Neural cell (in vitro differentiated cells): ENCODE measurements at regions not wholly inside any gene's neighbourhood (a gene's known extent, or its start where the extent isn't known, plus 50 kb on each side); places are given as distances from the start of the nearest gene placed in this dataset.

Source experiments
- H2AFZ ChIP-seq: fragments of 200-600, 300-800 bp; sonication (generic), shearing (Covaris generic); 2 replicates; pipeline ENCODE4 v1.6.0; 2014; ENCODE audit warnings: low read depth, mild to moderate bottlenecking, antibody characterized with exemption, low read length, moderate library complexity
- H3F3A ChIP-seq: fragments of 200-600 bp; shearing (Covaris generic); 2 replicates; pipeline ENCODE4 v1.6.1; 2016; ENCODE audit warnings: mild to moderate bottlenecking, moderate library complexity, mixed read lengths, antibody characterized with exemption, low read length; ENCODE audit not compliant: insufficient read depth, poor library complexity, severe bottlenecking
- H3K27ac ChIP-seq: fragments of 200-600, 300-800 bp; sonication (generic), shearing (Covaris generic); 2 replicates; pipeline ENCODE4 v1.5.1; 2014; ENCODE audit warnings: mild to moderate bottlenecking, low read length, moderate library complexity
- H3K27me3 ChIP-seq: fragments of 300-800, 200-600 bp; sonication (generic), shearing (Covaris generic); 2 replicates; pipeline ENCODE4 v1.6.0; 2014; ENCODE audit warnings: mild to moderate bottlenecking, low read depth, low read length, moderate library complexity; ENCODE audit not compliant: insufficient read depth
- H3K36me3 ChIP-seq: fragments of 300-800, 200-600 bp; sonication (generic), shearing (Covaris generic); 2 replicates; pipeline ENCODE4 v1.5.1; 2014; ENCODE audit warnings: mild to moderate bottlenecking, antibody characterized with exemption, low read length, moderate library complexity; ENCODE audit not compliant: insufficient read depth
- H3K4me2 ChIP-seq: fragments of 300-800, 200-600 bp; sonication (generic), shearing (Covaris generic); 2 replicates; pipeline ENCODE4 v1.6.0; 2014; ENCODE audit warnings: mild to moderate bottlenecking, low read length
- H3K4me3 ChIP-seq: fragments of 300-800, 200-600 bp; sonication (generic), shearing (Covaris generic); 2 replicates; pipeline ENCODE4 v1.5.1; 2014; ENCODE audit warnings: mild to moderate bottlenecking, low read length, moderate library complexity
- H3K79me2 ChIP-seq: fragments of 200-600 bp; shearing (Covaris generic); replicated peaks from 2 replicates; pipeline ENCODE4 v1.6.0; 2014; ENCODE audit warnings: mild to moderate bottlenecking, low read length, moderate library complexity; ENCODE audit not compliant: insufficient read depth
- H3K9ac ChIP-seq: fragments of 300-800, 200-600 bp; sonication (generic), shearing (Covaris generic); 2 replicates; pipeline ENCODE4 v1.6.1; 2016; ENCODE audit warnings: mild to moderate bottlenecking, low read length, mixed read lengths
- H3K9me2 ChIP-seq: fragments of 200-600 bp; shearing (Covaris generic); 2 replicates; pipeline ENCODE4 v1.6.1; 2016; ENCODE audit warnings: mild to moderate bottlenecking, low read length, mixed read lengths; ENCODE audit not compliant: insufficient read depth
- H3K9me3 ChIP-seq: fragments of 200-600, 300-800 bp; sonication (generic), shearing (Covaris generic); 2 replicates; pipeline ENCODE4 v1.6.1; 2016; ENCODE audit warnings: mild to moderate bottlenecking, mixed run types, low read length, moderate library complexity, mixed read lengths
- H4K20me1 ChIP-seq: fragments of 200-600 bp; shearing (Covaris generic); 2 replicates; pipeline ENCODE4 v1.6.1; 2016; ENCODE audit warnings: mild to moderate bottlenecking, mixed run types; ENCODE audit not compliant: insufficient read depth
- CTCF ChIP-seq: fragments of 450-650 bp; IDR thresholded peaks from 2 replicates; pipeline ENCODE4 v1.5.1; 2014; ENCODE audit warnings: antibody characterized with exemption, mild to moderate bottlenecking, moderate library complexity; ENCODE audit not compliant: poor library complexity, severe bottlenecking
- EP300 ChIP-seq: fragments of 450-650 bp; conservative IDR thresholded peaks from 2 replicates; pipeline ENCODE4 v1.6.1; 2014; ENCODE audit warnings: antibody characterized with exemption, mild to moderate bottlenecking, moderate library complexity; ENCODE audit not compliant: poor library complexity, severe bottlenecking
- EZH2 ChIP-seq: fragments of 200-600, 300-800 bp; shearing (Covaris generic), sonication (generic); IDR thresholded peaks from 2 replicates; pipeline ENCODE4 v1.6.1; 2014; ENCODE audit warnings: antibody characterized with exemption, low read length, borderline replicate concordance, mild to moderate bottlenecking; ENCODE audit not compliant: insufficient read depth, poor library complexity, severe bottlenecking
- MXI1 ChIP-seq: fragments of 450-650 bp; conservative IDR thresholded peaks from 2 replicates; pipeline ENCODE4 v1.6.1; 2014; ENCODE audit warnings: antibody characterized with exemption, mild to moderate bottlenecking; ENCODE audit not compliant: poor library complexity, severe bottlenecking
- POLR2AphosphoS5 ChIP-seq: IDR thresholded peaks from 2 replicates; pipeline ENCODE4 v1.6.1; 2012
- RAD21 ChIP-seq: fragments of 450-650 bp; conservative IDR thresholded peaks from 2 replicates; pipeline ENCODE4 v1.6.1; 2014; ENCODE audit warnings: antibody characterized with exemption, mild to moderate bottlenecking, moderate library complexity
- REST ChIP-seq: IDR thresholded peaks from 2 replicates; pipeline ENCODE4 v1.6.1; 2012; ENCODE audit warnings: borderline replicate concordance
- SMC3 ChIP-seq: fragments of 450-650 bp; conservative IDR thresholded peaks from 2 replicates; pipeline ENCODE4 v1.6.1; 2014; ENCODE audit warnings: antibody characterized with exemption, mild to moderate bottlenecking, moderate library complexity; ENCODE audit not compliant: poor library complexity
- TAF1 ChIP-seq: IDR thresholded peaks from 2 replicates; pipeline ENCODE4 v1.6.1; 2012; ENCODE audit warnings: low read depth

- H2AFZ ChIP-seq = no peak overlapping the region
- no peak overlapping the region for H3K4me3 ChIP-seq
- TF ChIP-seq POLR2AphosphoS5 (no peak), MXI1 (no peak), EZH2 (no peak), TAF1 (no peak), SMC3 (no peak), REST (no peak)
- H3K4me2 ChIP-seq = no peak overlapping the region
- no peaks in the 10 kb centered on the region for H4K20me1 ChIP-seq
- no peaks in the 10 kb centered on the region for H3F3A ChIP-seq
- H3K9me2 ChIP-seq = no peaks in the 10 kb centered on the region
- no peaks in the 10 kb centered on the region for H3K79me2 ChIP-seq
- H3K27ac ChIP-seq = no peak overlapping the region
- H3K36me3 ChIP-seq = no peaks in the 10 kb centered on the region
- H3K9ac ChIP-seq = no peak overlapping the region
- no peaks in the 10 kb centered on the region for H3K27me3 ChIP-seq
- H3K9me3 ChIP-seq = no peaks in the 10 kb centered on the region
Measured at GRCh38 chr3:150309257-150309542, 98.9 kb upstream of the TSC22D2 start.

DNA sequence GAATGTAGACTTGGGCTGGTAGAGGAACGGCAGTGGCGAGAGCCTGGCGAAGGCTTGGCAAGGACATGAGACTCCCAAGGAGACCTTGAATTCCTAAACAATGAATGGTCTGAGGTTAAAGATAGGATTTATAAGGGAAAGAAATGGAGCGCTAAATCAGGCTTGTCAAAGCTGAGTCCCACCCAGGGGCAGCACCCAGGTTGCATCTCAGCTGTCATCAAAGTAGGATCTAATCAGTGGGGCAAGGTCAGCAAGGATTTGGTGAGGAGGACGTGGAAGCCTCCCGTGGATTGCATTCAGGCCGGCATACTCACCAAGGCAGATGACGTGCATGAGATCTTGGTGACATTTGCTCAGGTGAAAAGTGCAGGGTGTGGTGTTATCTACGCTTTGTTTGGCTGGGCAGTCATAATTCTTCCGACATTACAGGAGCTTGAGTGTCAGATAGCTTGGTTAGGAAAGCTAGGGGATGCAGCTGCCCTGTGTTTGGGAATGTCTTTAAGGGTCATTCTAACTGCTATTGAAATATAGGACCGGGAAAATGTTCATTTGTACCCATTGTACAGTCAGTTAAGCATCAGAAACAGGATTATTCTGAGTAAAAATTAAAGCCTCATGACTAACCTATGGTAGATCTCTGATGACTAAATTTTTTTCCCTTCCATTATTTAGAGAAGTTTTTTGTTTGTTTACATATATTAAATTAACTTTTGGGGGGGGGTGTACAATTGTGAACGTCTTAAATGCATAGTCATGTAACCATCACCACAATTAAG, 99.4 kb upstream of the TSC22D2 start:
- H3K9ac ChIP-seq = no peak overlapping the region
- H3K79me2 ChIP-seq = no peaks in the 10 kb centered on the region
- H3K9me3 ChIP-seq = no peaks in the 10 kb centered on the region
- no peaks in the 10 kb centered on the region for H3K36me3 ChIP-seq
- H3K4me3 ChIP-seq = no peak overlapping the region
- no peaks in the 10 kb centered on the region for H3F3A ChIP-seq
- no peak for TF ChIP-seq POLR2AphosphoS5
- no peak for TF ChIP-seq TAF1
- TF ChIP-seq SMC3 = no peak
- no peak for TF ChIP-seq EZH2
- no peak for TF ChIP-seq CTCF
- H4K20me1 ChIP-seq = no peaks in the 10 kb centered on the region
- no peak overlapping the region for H3K27ac ChIP-seq
- H3K9me2 ChIP-seq = no peaks in the 10 kb centered on the region
- no peak overlapping the region for H3K4me2 ChIP-seq
- H3K27me3 ChIP-seq = no peaks in the 10 kb centered on the region
- no peak overlapping the region for H2AFZ ChIP-seq

- no peaks in the 10 kb centered on the region for H3K36me3 ChIP-seq
- no peaks in the 10 kb centered on the region for H3K9me3 ChIP-seq
- no peaks in the 10 kb centered on the region for H3K79me2 ChIP-seq
- no peak overlapping the region for H3K4me3 ChIP-seq
- H4K20me1 ChIP-seq = no peaks in the 10 kb centered on the region
- TF ChIP-seq TAF1 (no peak), EP300 (no peak), RAD21 (no peak), CTCF (no peak), REST (no peak)
- H3K27ac ChIP-seq = no peak overlapping the region
- H3K9ac ChIP-seq = no peak overlapping the region
- H3K4me2 ChIP-seq = no peak overlapping the region
- no peaks in the 10 kb centered on the region for H3K9me2 ChIP-seq
- H3F3A ChIP-seq = no peaks in the 10 kb centered on the region
- H2AFZ ChIP-seq = no peak overlapping the region
- no peaks in the 10 kb centered on the region for H3K27me3 ChIP-seq
Measured at GRCh38 chr3:150308037-150308319, 100.1 kb upstream of the TSC22D2 start.
